Body of pancreas (tissue), 4 donors: ENCODE measurements at regions not wholly inside any gene's neighbourhood (a gene's known extent, or its start where the extent isn't known, plus 50 kb on each side); places are given as distances from the start of the nearest gene placed in this dataset.

Source experiments
- CTCF ChIP-seq, 7 experiments: fragments of 450-650 bp in 4 of 7; fragments of 200-600 bp in 3 of 7; sonication (generic) in 3 of 7; IDR thresholded peaks; one replicate each; pipeline ENCODE4 v1.5.1; 2016 to 2019; ENCODE audit warnings: antibody characterized with exemption in 7 of 7
- POLR2A ChIP-seq, 3 donors: fragments of 450-650 bp; IDR thresholded peaks; one replicate each; pipeline ENCODE4 v1.6.1; 2016; ENCODE audit warnings: antibody characterized with exemption in 3 of 3, mild to moderate bottlenecking in 2 of 3

GRCh38 chr2:151043484-151043883 is 218.2 kb downstream of the RBM43 start:
- TF ChIP-seq CTCF (IDR thresholded peaks at IDR 0.05), result no peak
- no peak for TF ChIP-seq POLR2A (IDR thresholded peaks at IDR 0.05)
